Thoracic aorta (tissue), 2 donors: ENCODE measurements at regions not wholly inside any gene's neighbourhood (a gene's known extent, or its start where the extent isn't known, plus 50 kb on each side); places are given as distances from the start of the nearest gene placed in this dataset.

Experiments
- ATAC-seq: fragments of 150-250 bp; one replicate; pipeline ENCODE4 v1.8.0; 2017; ENCODE audit warnings: low read depth; ENCODE audit not compliant: insufficient number of reproducible peaks, low FRiP score
- DNase-seq: peaks from one replicate; pipeline ENCODE4 v3.0.0-alpha.2; 2020; ENCODE audit warnings: low spot score
- H3K27ac ChIP-seq, 2 donors: fragments of 200-600 bp; sonication (generic); 1 replicate in 1 of 2; 2 replicates in 1 of 2; pipeline ENCODE4 v1.5.1; 2016; ENCODE audit warnings: mild to moderate bottlenecking in 2 of 2, moderate library complexity in 2 of 2
- H3K27me3 ChIP-seq: fragments of 200-600 bp; sonication (generic); replicated peaks from 2 replicates; pipeline ENCODE4 v1.6.0; 2016; ENCODE audit warnings: mild to moderate bottlenecking; ENCODE audit not compliant: insufficient read depth
- H3K36me3 ChIP-seq: fragments of 200-600 bp; sonication (generic); one replicate; pipeline ENCODE4 v1.5.1; 2016
- H3K4me1 ChIP-seq, 2 donors: fragments of 200-600 bp; sonication (generic); 1 replicate in 1 of 2; 2 replicates in 1 of 2; pipeline versions ENCODE4 v1.5.1 to v1.6.0; 2016; ENCODE audit warnings: low read depth in 2 of 2, mild to moderate bottlenecking in 1 of 2; ENCODE audit not compliant: control insufficient read depth in 1 of 2
- H3K4me3 ChIP-seq: fragments of 200-600 bp; sonication (generic); 2 replicates; pipeline ENCODE4 v1.5.1; 2016; ENCODE audit warnings: mild to moderate bottlenecking
- H3K9me3 ChIP-seq: fragments of 200-600 bp; sonication (generic); 2 replicates; pipeline ENCODE4 v1.5.1; 2016
- CTCF ChIP-seq: fragments of 200-600 bp; sonication (generic); IDR thresholded peaks from one replicate; pipeline ENCODE4 v1.5.1; 2019; ENCODE audit warnings: antibody characterized with exemption

- Histone ChIP-seq H3K27ac (no peak overlapping the region), H3K4me3 (no peak overlapping the region), H3K4me1 (no peaks in the 10 kb centered on the region), H3K27me3 (no peaks in the 10 kb centered on the region), H3K36me3 (no peaks in the 10 kb centered on the region), H3K9me3 (no peaks in the 10 kb centered on the region)
- TF ChIP-seq CTCF, result no peak
- DNase-seq (no peak), ATAC-seq (no peak)
These were observed 441.0 kb downstream of the COG6 start for GRCh38 chr13:40096357-40096901.

- Histone ChIP-seq H3K4me1 (no peaks in the 10 kb centered on the region), H3K4me3 (no peak overlapping the region), H3K36me3 (no peaks in the 10 kb centered on the region), H3K27me3 (no peaks in the 10 kb centered on the region), H3K9me3 (no peaks in the 10 kb centered on the region), H3K27ac (no peak overlapping the region)
- no peak for TF ChIP-seq CTCF
- DNase-seq (no peak), ATAC-seq (no peak)
These were observed 442.8 kb downstream of the COG6 start for GRCh38 chr13:40098246-40098645.

GRCh38 chr13:40101708-40102359 lies 446.4 kb downstream of the COG6 start:
- H3K9me3 ChIP-seq, result no peaks in the 10 kb centered on the region
- no peak for ATAC-seq
- no peaks in the 10 kb centered on the region for H3K27me3 ChIP-seq
- TF ChIP-seq CTCF, result no peak
- no peaks in the 10 kb centered on the region for H3K4me1 ChIP-seq
- no peak overlapping the region for H3K4me3 ChIP-seq
- no peak overlapping the region for H3K27ac ChIP-seq
- DNase-seq, result no peak
- no peaks in the 10 kb centered on the region for H3K36me3 ChIP-seq

- H3K27ac ChIP-seq, result no peak overlapping the region
- no peak for DNase-seq
- TF ChIP-seq CTCF, result no peak
- H3K4me1 ChIP-seq, result no peaks in the 10 kb centered on the region
- ATAC-seq, result no peak
- no peaks in the 10 kb centered on the region for H3K27me3 ChIP-seq
- H3K4me3 ChIP-seq, result no peak overlapping the region
- H3K36me3 ChIP-seq, result no peaks in the 10 kb centered on the region
- no peaks in the 10 kb centered on the region for H3K9me3 ChIP-seq
These were observed 446.9 kb downstream of the COG6 start for GRCh38 chr13:40102360-40102727.

- DNase-seq (no peak), ATAC-seq (no peak)
- no peak for TF ChIP-seq CTCF
- Histone ChIP-seq H3K9me3 (no peaks in the 10 kb centered on the region), H3K36me3 (no peaks in the 10 kb centered on the region), H3K27ac (no peak overlapping the region), H3K4me1 (no peaks in the 10 kb centered on the region), H3K4me3 (no peak overlapping the region), H3K27me3 (no peaks in the 10 kb centered on the region)
These were observed 447.4 kb downstream of the COG6 start for GRCh38 chr13:40102854-40103253.
